Panc1 (cell line): ENCODE measurements at regions not wholly inside any gene's neighbourhood (a gene's known extent, or its start where the extent isn't known, plus 50 kb on each side); places are given as distances from the start of the nearest gene placed in this dataset.

ENCODE experiments used
- ATAC-seq: fragments of 200-7000 bp; cut with Tn5 transposase; 2 replicates; pipeline ENCODE4 v1.9.1; 2020; ENCODE audit warnings: mild to moderate bottlenecking, moderate library complexity
- BruUV-seq: library from RNA; stranded (reverse); fragments of 400-500 nt; replicated peaks from 2 replicates; lab custom pipeline; 2021; lab: Mats Ljungman, UMichigan
- CTCF ChIA-PET: fragments of 300-600 bp; sonication (Branson Sonifier 250); formaldehyde crosslinking; loops from one replicate; lab custom pipeline; 2022; ENCODE audit warnings: antibody characterized with exemption; lab: Charles Lee
- POLR2A ChIA-PET: fragments of 300-600 bp; sonication (Branson Sonifier 250); formaldehyde crosslinking; loops from one replicate; lab custom pipeline; 2022; ENCODE audit warnings: antibody characterized with exemption; lab: Charles Lee
- DNase-seq: peaks from one replicate; pipeline ENCODE4 v3.0.0-alpha.2; 2010; ENCODE audit warnings: low read depth, low spot score
- H3K27ac ChIP-seq: 2 replicates; pipeline ENCODE4 v1.5.1; 2011; ENCODE audit warnings: mild to moderate bottlenecking, low read length, inconsistent platforms
- H3K27me3 ChIP-seq: fragments of 200-500 bp; sonication (Bioruptor generic); 2 replicates; pipeline ENCODE4 v1.6.0; 2014; ENCODE audit warnings: low read length, inconsistent platforms; ENCODE audit not compliant: control insufficient read depth, insufficient read depth
- H3K36me3 ChIP-seq: fragments of 200-500 bp; sonication (Bioruptor generic); 2 replicates; pipeline ENCODE4 v1.5.1; 2014; ENCODE audit warnings: inconsistent platforms, mild to moderate bottlenecking, low read length, moderate library complexity; ENCODE audit not compliant: control insufficient read depth, insufficient read depth
- H3K4me1 ChIP-seq: 2 replicates; pipeline ENCODE4 v1.5.1; 2011; ENCODE audit warnings: inconsistent platforms, mild to moderate bottlenecking, low read length, moderate library complexity; ENCODE audit not compliant: control insufficient read depth, insufficient read depth
- H3K4me3 ChIP-seq, 2 experiments: 2 replicates each; pipeline ENCODE4 v1.5.1; 2011 to 2012; ENCODE audit warnings: low read depth in 2 of 2, low read length in 2 of 2, mild to moderate bottlenecking in 2 of 2, inconsistent platforms in 1 of 2, moderate library complexity in 1 of 2
- H3K9me3 ChIP-seq: fragments of 200-500 bp; sonication (Bioruptor generic); 2 replicates; pipeline ENCODE4 v1.5.1; 2014; ENCODE audit warnings: low read depth, mild to moderate bottlenecking, inconsistent platforms, low read length, moderate library complexity; ENCODE audit not compliant: control insufficient read depth, insufficient read depth
- CTCF ChIP-seq: fragments of 450-650 bp; IDR thresholded peaks from 2 replicates; pipeline ENCODE4 v1.5.1; 2017; ENCODE audit warnings: mild to moderate bottlenecking
- POLR2AphosphoS5 ChIP-seq: IDR thresholded peaks from 2 replicates; pipeline ENCODE4 v1.6.1; 2012; ENCODE audit warnings: mild to moderate bottlenecking, low read depth, low read length, moderate library complexity
- REST ChIP-seq, 2 experiments: IDR thresholded peaks; 2 replicates each; pipeline ENCODE4 v1.6.1; 2011 to 2012; ENCODE audit warnings: low read depth in 2 of 2, control low read depth in 1 of 2, low read length in 1 of 2, mild to moderate bottlenecking in 1 of 2, moderate library complexity in 1 of 2; ENCODE audit not compliant: insufficient read depth in 1 of 2
- SIN3A ChIP-seq: IDR thresholded peaks from 2 replicates; pipeline ENCODE4 v1.6.1; 2012; ENCODE audit warnings: low read depth, mild to moderate bottlenecking, low read length, moderate library complexity, borderline replicate concordance; ENCODE audit not compliant: insufficient read depth
- TCF7L2 ChIP-seq: IDR thresholded peaks from 2 replicates; pipeline ENCODE4 v1.6.1; 2011; ENCODE audit warnings: mild to moderate bottlenecking, low read depth, low read length, inconsistent platforms
- in situ Hi-C: cut with HindIII; loops from 2 replicates; pipeline ENCODE4 v1.10.0; 2016; ENCODE audit warnings: low sequenced_read_pairs, low pct_unique_long_range_greater_than_20kb
- intact Hi-C: fragments of 100-400 bp; cut with micrococcal nuclease; formaldehyde crosslinking; loops from one replicate; pipeline ENCODE4 v1.10.0; 2022; ENCODE audit not compliant: unreplicated experiment

GRCh38 chrX:117134983-117135382 is 672.2 kb upstream of the CT83 start:
- ChIA-PET CTCF (no interaction called here), POLR2A (no interaction called here)
- Histone ChIP-seq H3K27me3 (no peaks in the 10 kb centered on the region), H3K9me3 (no peaks in the 10 kb centered on the region), H3K4me1 (no peaks in the 10 kb centered on the region), H3K36me3 (no peaks in the 10 kb centered on the region), H3K27ac (no peak overlapping the region), H3K4me3 (no peak overlapping the region)
- intact Hi-C loops, result no loop called here
- no peak for DNase-seq
- in situ Hi-C loops, result no loop called here
- no peak for TF ChIP-seq TCF7L2
- no peak for TF ChIP-seq SIN3A
- TF ChIP-seq POLR2AphosphoS5, result no peak
- TF ChIP-seq REST (IDR thresholded peaks at IDR 0.05; ENCODE audit: insufficient read depth in 1 of 2, low read depth in 2 of 2, low read length in 1 of 2), result no peak
- TF ChIP-seq CTCF, result no peak
- ATAC-seq, result no peak
- no TSS peak for BruUV-seq

GRCh38 chrX:117120700-117121099 is 657.9 kb upstream of the CT83 start:
- no peaks in the 10 kb centered on the region for H3K36me3 ChIP-seq

More at GRCh38 chrX:117120700-117121099, 657.9 kb upstream of the CT83 start:
- Histone ChIP-seq H3K4me1 (no peaks in the 10 kb centered on the region), H3K27me3 (no peaks in the 10 kb centered on the region), H3K9me3 (no peaks in the 10 kb centered on the region), H3K27ac (no peak overlapping the region), H3K4me3 (no peak overlapping the region)
- ChIA-PET CTCF (no interaction called here), POLR2A (no interaction called here)
- no peak for TF ChIP-seq CTCF
- no peak for TF ChIP-seq REST (IDR thresholded peaks at IDR 0.05; ENCODE audit: insufficient read depth in 1 of 2, low read depth in 2 of 2, low read length in 1 of 2)
- no peak for TF ChIP-seq TCF7L2
- no peak for TF ChIP-seq SIN3A
- in situ Hi-C loops, result no loop called here
- DNase-seq, result no peak
- ATAC-seq, result no peak
- no TSS peak for BruUV-seq
- intact Hi-C loops, result no loop called here
